ENCODE measurements at regions not wholly inside any gene's neighbourhood (a gene's known extent, or its start where the extent isn't known, plus 50 kb on each side); places are given as distances from the start of the nearest gene placed in this dataset.
A peak's percentile ranks its signal among the peaks of the same experiment; 100 is the strongest.

GRCh38 chr13:34863360-34864135 is 78.5 kb upstream of the NBEA start:
- ChIA-PET CTCF (no interaction called here), POLR2A (ENCODE audit: unreplicated experiment) (interaction anchor here (0.6 to 0.7 kb wide), 2 partner anchors 67 to 296 kb away, joined by 3 to 4 read pairs; no protein-coding TSS in a partner anchor)
- peak overlapping the region; percentile 8; the same call in 1 of the 2 replicates for H3K4me3 ChIP-seq
- H3K9me3 ChIP-seq (ENCODE audit: insufficient read depth, low read depth): no peaks in the 10 kb centered on the region; the same call in 1 of the 2 replicates
- H3F3A ChIP-seq (ENCODE audit: insufficient read depth, low read depth): peaks cover 16% of the 10 kb centered on the region; the same call in 1 of the 2 replicates
- H3K36me3 ChIP-seq (ENCODE audit: low read depth): no peaks in the 10 kb centered on the region; the same call in 1 of the 2 replicates
- peak; percentile 42 to 98 for DNase-seq
- intact Hi-C loops (cut with micrococcal nuclease; ENCODE audit: unreplicated experiment): loop anchor here (5.0 to 10.0 kb wide), 2 partner anchors 506 to 709 kb away; no protein-coding TSS in a partner anchor
- no TSS peak for BruUV-seq (replicated peaks)
- peaks cover 41% of the 10 kb centered on the region for H3K4me1 ChIP-seq (replicated peaks; ENCODE audit: insufficient read depth)
- H3K79me2 ChIP-seq (ENCODE audit: low read depth): no peaks in the 10 kb centered on the region
- no peaks in the 10 kb centered on the region for H3K9me2 ChIP-seq (ENCODE audit: insufficient read depth)
- H4K20me1 ChIP-seq (ENCODE audit: insufficient read depth): no peaks in the 10 kb centered on the region
- H2AFZ ChIP-seq: peak overlapping the region; percentile 45; the same call in 1 of the 2 replicates
- no peaks in the 10 kb centered on the region for H3K27me3 ChIP-seq (ENCODE audit: insufficient read depth, low read depth)
- peak overlapping the region; percentile 66 for H3K4me2 ChIP-seq
- H3K27ac ChIP-seq: peak overlapping the region; percentile 71
- no peak for TF ChIP-seq EZH2 (IDR thresholded peaks at IDR 0.05; ENCODE audit: low read depth)
- TF ChIP-seq, protein P1, sequence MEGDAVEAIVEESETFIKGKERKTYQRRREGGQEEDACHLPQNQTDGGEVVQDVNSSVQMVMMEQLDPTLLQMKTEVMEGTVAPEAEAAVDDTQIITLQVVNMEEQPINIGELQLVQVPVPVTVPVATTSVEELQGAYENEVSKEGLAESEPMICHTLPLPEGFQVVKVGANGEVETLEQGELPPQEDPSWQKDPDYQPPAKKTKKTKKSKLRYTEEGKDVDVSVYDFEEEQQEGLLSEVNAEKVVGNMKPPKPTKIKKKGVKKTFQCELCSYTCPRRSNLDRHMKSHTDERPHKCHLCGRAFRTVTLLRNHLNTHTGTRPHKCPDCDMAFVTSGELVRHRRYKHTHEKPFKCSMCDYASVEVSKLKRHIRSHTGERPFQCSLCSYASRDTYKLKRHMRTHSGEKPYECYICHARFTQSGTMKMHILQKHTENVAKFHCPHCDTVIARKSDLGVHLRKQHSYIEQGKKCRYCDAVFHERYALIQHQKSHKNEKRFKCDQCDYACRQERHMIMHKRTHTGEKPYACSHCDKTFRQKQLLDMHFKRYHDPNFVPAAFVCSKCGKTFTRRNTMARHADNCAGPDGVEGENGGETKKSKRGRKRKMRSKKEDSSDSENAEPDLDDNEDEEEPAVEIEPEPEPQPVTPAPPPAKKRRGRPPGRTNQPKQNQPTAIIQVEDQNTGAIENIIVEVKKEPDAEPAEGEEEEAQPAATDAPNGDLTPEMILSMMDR (conservative IDR thresholded peaks at IDR 0.05): no peak

- H3K4me3 ChIP-seq: no peak overlapping the region
- H3K36me3 ChIP-seq (ENCODE audit: low read depth): no peaks in the 10 kb centered on the region; the same call in 1 of the 2 replicates
- CTCF ChIA-PET: no interaction called here
- POLR2A ChIA-PET (ENCODE audit: unreplicated experiment): no interaction called here
- TF ChIP-seq, protein P1 (conservative IDR thresholded peaks at IDR 0.05): no peak
- no peak for TF ChIP-seq EZH2 (IDR thresholded peaks at IDR 0.05; ENCODE audit: low read depth)
- peak overlapping the region; percentile 66; the same call in 1 of the 2 replicates for H3K4me2 ChIP-seq
- H3K79me2 ChIP-seq (ENCODE audit: low read depth): no peaks in the 10 kb centered on the region
- H4K20me1 ChIP-seq (ENCODE audit: insufficient read depth): no peaks in the 10 kb centered on the region
- no peak overlapping the region for H2AFZ ChIP-seq
- H3F3A ChIP-seq (ENCODE audit: insufficient read depth, low read depth): peaks cover 16% of the 10 kb centered on the region; the same call in 1 of the 2 replicates
- intact Hi-C loops (cut with micrococcal nuclease; ENCODE audit: unreplicated experiment): loop anchor here (5.0 to 10.0 kb wide), 2 partner anchors 507 to 710 kb away; no protein-coding TSS in a partner anchor
- no peaks in the 10 kb centered on the region for H3K27me3 ChIP-seq (ENCODE audit: insufficient read depth, low read depth)
- no peaks in the 10 kb centered on the region for H3K9me2 ChIP-seq (ENCODE audit: insufficient read depth)
- H3K27ac ChIP-seq: peak overlapping the region; percentile 71
- no peaks in the 10 kb centered on the region; the same call in 1 of the 2 replicates for H3K9me3 ChIP-seq (ENCODE audit: insufficient read depth, low read depth)
- no peak for DNase-seq
- peaks cover 41% of the 10 kb centered on the region for H3K4me1 ChIP-seq (replicated peaks; ENCODE audit: insufficient read depth)
- BruUV-seq (replicated peaks): no TSS peak
These were observed 77.4 kb upstream of the NBEA start for GRCh38 chr13:34864671-34865070.

DNA sequence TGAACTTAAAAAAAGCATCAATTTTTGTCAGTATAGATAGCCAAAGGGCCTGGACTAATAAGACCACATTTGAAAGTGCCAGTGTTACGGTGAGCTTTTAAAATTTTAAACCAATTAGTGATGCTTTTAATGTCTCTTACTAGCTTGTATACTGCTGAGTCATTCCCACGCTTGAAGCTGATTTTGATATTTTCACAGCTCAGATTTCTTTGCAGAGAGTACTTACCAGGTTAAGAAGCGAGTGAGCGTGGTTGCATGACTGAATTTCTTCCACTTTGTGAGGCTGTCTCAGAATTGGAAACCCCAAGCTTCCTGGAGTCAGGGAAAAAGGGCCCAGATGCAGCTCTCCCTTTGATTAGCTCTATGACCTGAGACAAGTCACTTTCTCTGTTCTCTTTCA is 74.5 kb upstream of the NBEA start:
- no TSS peak for BruUV-seq (replicated peaks)
- H3K9me2 ChIP-seq (ENCODE audit: insufficient read depth): no peaks in the 10 kb centered on the region
- no peaks in the 10 kb centered on the region; the same call in 1 of the 2 replicates for H3K9me3 ChIP-seq (ENCODE audit: insufficient read depth, low read depth)
- H3K4me2 ChIP-seq: peak overlapping the region; percentile 26; the same call in 1 of the 2 replicates
- H3K4me1 ChIP-seq (replicated peaks; ENCODE audit: insufficient read depth): peaks cover 41% of the 10 kb centered on the region
- H3K4me3 ChIP-seq: no peak overlapping the region
- peaks cover 21% of the 10 kb centered on the region; the same call in 1 of the 2 replicates for H3F3A ChIP-seq (ENCODE audit: insufficient read depth, low read depth)
- ChIA-PET CTCF (no interaction called here), POLR2A (ENCODE audit: unreplicated experiment) (no interaction called here)
- H3K27me3 ChIP-seq (ENCODE audit: insufficient read depth, low read depth): no peaks in the 10 kb centered on the region
- H4K20me1 ChIP-seq (ENCODE audit: insufficient read depth): no peaks in the 10 kb centered on the region
- intact Hi-C loops (cut with micrococcal nuclease; ENCODE audit: unreplicated experiment): loop anchor here (10.0 kb wide), 1 partner anchor 713 kb away; no protein-coding TSS in a partner anchor
- H3K79me2 ChIP-seq (ENCODE audit: low read depth): no peaks in the 10 kb centered on the region
- DNase-seq: no peak
- peak overlapping the region; percentile 57 for H3K27ac ChIP-seq
- peak overlapping the region; percentile 68; the same call in 1 of the 2 replicates for H2AFZ ChIP-seq
- TF ChIP-seq, protein P1 (conservative IDR thresholded peaks at IDR 0.05): no peak
- no peak for TF ChIP-seq EZH2 (IDR thresholded peaks at IDR 0.05; ENCODE audit: low read depth)
- no peaks in the 10 kb centered on the region; the same call in 1 of the 2 replicates for H3K36me3 ChIP-seq (ENCODE audit: low read depth)
